HepG2 (cell line): ENCODE measurements at regions not wholly inside any gene's neighbourhood (a gene's known extent, or its start where the extent isn't known, plus 50 kb on each side); places are given as distances from the start of the nearest gene placed in this dataset.

Source experiments
- ATAC-seq: fragments of 200-7000 bp; cut with Tn5 transposase; 3 replicates; pipeline ENCODE4 v1.9.1; 2020; ENCODE audit warnings: mild to moderate bottlenecking, moderate library complexity
- BruUV-seq: library from RNA; stranded (reverse); fragments of 400-500 nt; replicated peaks from 2 replicates; lab custom pipeline; 2021; lab: Mats Ljungman, UMichigan
- CTCF ChIA-PET: fragments of 300-600 bp; formaldehyde crosslinking; extraction: SDS; loops from one replicate; lab custom pipeline; 2021; ENCODE audit warnings: low total read pairs, inconsistent platforms, low intra/inter-chr PET ratio; lab: Yijun Ruan, JAX
- POLR2A ChIA-PET: fragments of 350-600 bp; sonication (Branson Sonifier 250); formaldehyde crosslinking; loops from one replicate; lab custom pipeline; 2020; ENCODE audit warnings: antibody characterized with exemption, inconsistent platforms; lab: Yijun Ruan, JAX
- DNase-seq: peaks from one replicate; pipeline ENCODE4 v3.0.0-alpha.2; 2015; ENCODE audit warnings: low spot score
- FAIRE-seq: peaks from 3 replicates; lab custom pipeline; 2011; peaks lifted over from hg19 to GRCh38; lab: Jason Lieb, UNC
- H2AFZ ChIP-seq: one replicate; pipeline ENCODE4 v1.6.1; 2011; ENCODE audit warnings: low read length, inconsistent platforms
- H3K27ac ChIP-seq: fragments of 300-600 bp; 3 replicates; pipeline ENCODE4 v1.8.0; 2011; ENCODE audit warnings: mixed run types, mild to moderate bottlenecking, mixed read lengths, low read length, inconsistent platforms; ENCODE audit not compliant: insufficient read depth; ENCODE audit errors: extremely low read length
- H3K27me3 ChIP-seq, 2 experiments: fragments of 200-600 bp in 1 of 2; 2 replicates in 1 of 2; 3 replicates in 1 of 2; pipeline versions ENCODE4 v1.6.0 to v1.8.0; 2011; ENCODE audit warnings: low read length in 2 of 2, mild to moderate bottlenecking in 2 of 2, moderate library complexity in 2 of 2, inconsistent platforms in 1 of 2; ENCODE audit not compliant: insufficient read depth in 2 of 2, control insufficient read depth in 1 of 2
- H3K36me3 ChIP-seq, 2 experiments: fragments of 200-600 bp in 1 of 2; replicated peaks in 1 of 2; 2 replicates in 1 of 2; 3 replicates in 1 of 2; pipeline versions ENCODE4 v1.5.1 to v1.8.0; 2011; ENCODE audit warnings: low read length in 2 of 2, inconsistent platforms in 1 of 2; ENCODE audit not compliant: insufficient read depth in 2 of 2, control insufficient read depth in 1 of 2
- H3K4me1 ChIP-seq: 2 replicates; pipeline ENCODE4 v1.5.1; 2012; ENCODE audit warnings: low read length, inconsistent platforms; ENCODE audit not compliant: insufficient read depth
- H3K4me2 ChIP-seq: 2 replicates; pipeline ENCODE4 v1.6.0; 2011; ENCODE audit warnings: low read depth, low read length, inconsistent platforms
- H3K4me3 ChIP-seq, 3 experiments: fragments of 200-600 bp in 1 of 3; sonication (generic), shearing (Covaris generic) in 1 of 3; replicated peaks in 1 of 3; 2 replicates each; pipeline ENCODE4 v1.5.1; 2011 to 2016; ENCODE audit warnings: low read length in 3 of 3, inconsistent platforms in 2 of 3, low read depth in 2 of 3, mild to moderate bottlenecking in 2 of 3, control low read depth in 1 of 3, mixed read lengths in 1 of 3; ENCODE audit not compliant: insufficient read depth in 1 of 3
- H3K79me2 ChIP-seq: one replicate; pipeline ENCODE4 v1.6.1; 2011; ENCODE audit warnings: low read length, inconsistent platforms; ENCODE audit not compliant: insufficient read depth
- H3K9ac ChIP-seq: 2 replicates; pipeline ENCODE4 v1.6.0; 2011; ENCODE audit warnings: mild to moderate bottlenecking, low read depth, low read length, inconsistent platforms; ENCODE audit not compliant: insufficient read depth
- H3K9me3 ChIP-seq: 2 replicates; pipeline ENCODE4 v1.5.1; 2012; ENCODE audit warnings: mild to moderate bottlenecking, low read length
- H4K20me1 ChIP-seq: 2 replicates; pipeline ENCODE4 v1.6.0; 2011; ENCODE audit warnings: inconsistent platforms, mild to moderate bottlenecking, low read length, moderate library complexity; ENCODE audit not compliant: insufficient read depth
- SMC3 ChIP-seq: IDR thresholded peaks from 2 replicates; pipeline ENCODE4 v1.6.1; 2011; ENCODE audit warnings: low read length, improper control_type of control experiment
- ZNF781 ChIP-seq: sonication (generic); formaldehyde crosslinking; IDR thresholded peaks from 2 replicates; pipeline ENCODE4 v1.5.1; 2020; ENCODE audit warnings: borderline replicate concordance, mild to moderate bottlenecking, missing genetic modification reagents; ENCODE audit errors: not compliant biosample characterization
- WGBS: methylation state at CpG from one replicate; pipeline ENCODE4 v1.1.6; 2017; ENCODE audit warnings: low lambda C conversion rate; 5-methylcytosine and 5-hydroxymethylcytosine counted together
- in situ Hi-C: cut with HindIII; loops from 2 replicates; pipeline ENCODE4 v1.10.0; 2017; ENCODE audit warnings: low pct_unique_long_range_greater_than_20kb; ENCODE audit not compliant: extremely low pct_ligation_motif_present
- intact Hi-C: fragments of 100-400 bp; cut with micrococcal nuclease; formaldehyde crosslinking; loops from one replicate; pipeline ENCODE4 v1.10.0; 2022; ENCODE audit not compliant: unreplicated experiment
- TF ChIP-seq, protein P1 (sequence below): sonication (generic); formaldehyde crosslinking; IDR thresholded peaks from 2 replicates; pipeline ENCODE4 v1.4.0; 2020; ENCODE audit warnings: missing genetic modification reagents
- TF ChIP-seq, protein P2 (sequence below): IDR thresholded peaks from 2 replicates; pipeline ENCODE4 v1.6.1; 2016; ENCODE audit warnings: missing biosample characterization, missing genetic modification reagents, low read depth
- TF ChIP-seq, protein P3 (sequence below): IDR thresholded peaks from 2 replicates; pipeline ENCODE4 v1.6.1; 2016; ENCODE audit warnings: low read depth, borderline replicate concordance

DNA sequence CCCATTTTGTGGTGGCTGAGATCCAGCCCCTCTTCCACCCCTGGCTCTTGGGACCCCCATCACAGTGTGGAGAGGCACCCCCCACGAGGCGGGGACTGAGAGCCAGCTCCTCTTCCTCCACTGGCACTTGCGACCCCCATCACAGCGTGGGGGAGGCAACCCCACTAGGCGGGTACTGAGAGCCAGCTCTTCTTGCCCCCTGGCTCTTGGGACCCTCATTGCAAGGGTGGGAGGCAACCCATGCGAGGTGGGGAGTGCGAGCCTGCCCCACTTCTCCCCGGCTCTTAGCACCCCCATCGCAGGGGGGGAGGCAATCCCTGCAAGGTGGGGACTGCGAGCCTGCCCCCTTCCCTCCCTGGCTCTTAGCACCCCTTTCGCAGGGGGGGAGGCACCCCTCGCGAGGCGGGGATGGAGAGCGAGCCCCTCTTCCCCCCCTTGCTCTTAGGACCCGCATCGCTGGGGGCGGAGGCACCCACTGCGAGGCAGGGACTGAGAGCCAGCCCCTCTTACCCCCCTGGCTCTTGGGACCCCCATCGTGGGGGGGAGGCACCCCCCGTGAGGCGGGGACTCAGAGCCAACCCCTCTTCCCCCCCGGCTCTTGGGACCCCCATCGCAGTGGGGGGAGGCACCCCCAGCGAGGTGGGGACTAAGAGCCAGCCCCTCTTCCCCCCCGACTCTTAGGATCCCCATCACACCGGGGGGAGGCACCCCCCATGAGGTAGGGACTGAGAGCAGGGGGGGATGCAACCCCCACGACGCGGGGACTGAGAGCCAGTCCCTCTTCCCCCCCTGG lies 364.6 kb upstream of the SPRY2 start:
- no peak overlapping the region for H3K27ac ChIP-seq
- no peak overlapping the region for H3K4me3 ChIP-seq
- no TSS peak for BruUV-seq
- in situ Hi-C loops = no loop called here
- no peak overlapping the region for H2AFZ ChIP-seq
- no peaks in the 10 kb centered on the region for H4K20me1 ChIP-seq
- intact Hi-C loops = no loop called here
- DNase-seq (no peak), ATAC-seq (no peak), FAIRE-seq (no peak)
- H3K4me2 ChIP-seq = no peak overlapping the region
- peaks cover 54% of the 10 kb centered on the region for H3K9me3 ChIP-seq
- no peaks in the 10 kb centered on the region for H3K27me3 ChIP-seq
- no peak overlapping the region for H3K9ac ChIP-seq
- TF ChIP-seq SMC3 (no peak), ZNF781 (no peak)
- TF ChIP-seq, protein P1, sequence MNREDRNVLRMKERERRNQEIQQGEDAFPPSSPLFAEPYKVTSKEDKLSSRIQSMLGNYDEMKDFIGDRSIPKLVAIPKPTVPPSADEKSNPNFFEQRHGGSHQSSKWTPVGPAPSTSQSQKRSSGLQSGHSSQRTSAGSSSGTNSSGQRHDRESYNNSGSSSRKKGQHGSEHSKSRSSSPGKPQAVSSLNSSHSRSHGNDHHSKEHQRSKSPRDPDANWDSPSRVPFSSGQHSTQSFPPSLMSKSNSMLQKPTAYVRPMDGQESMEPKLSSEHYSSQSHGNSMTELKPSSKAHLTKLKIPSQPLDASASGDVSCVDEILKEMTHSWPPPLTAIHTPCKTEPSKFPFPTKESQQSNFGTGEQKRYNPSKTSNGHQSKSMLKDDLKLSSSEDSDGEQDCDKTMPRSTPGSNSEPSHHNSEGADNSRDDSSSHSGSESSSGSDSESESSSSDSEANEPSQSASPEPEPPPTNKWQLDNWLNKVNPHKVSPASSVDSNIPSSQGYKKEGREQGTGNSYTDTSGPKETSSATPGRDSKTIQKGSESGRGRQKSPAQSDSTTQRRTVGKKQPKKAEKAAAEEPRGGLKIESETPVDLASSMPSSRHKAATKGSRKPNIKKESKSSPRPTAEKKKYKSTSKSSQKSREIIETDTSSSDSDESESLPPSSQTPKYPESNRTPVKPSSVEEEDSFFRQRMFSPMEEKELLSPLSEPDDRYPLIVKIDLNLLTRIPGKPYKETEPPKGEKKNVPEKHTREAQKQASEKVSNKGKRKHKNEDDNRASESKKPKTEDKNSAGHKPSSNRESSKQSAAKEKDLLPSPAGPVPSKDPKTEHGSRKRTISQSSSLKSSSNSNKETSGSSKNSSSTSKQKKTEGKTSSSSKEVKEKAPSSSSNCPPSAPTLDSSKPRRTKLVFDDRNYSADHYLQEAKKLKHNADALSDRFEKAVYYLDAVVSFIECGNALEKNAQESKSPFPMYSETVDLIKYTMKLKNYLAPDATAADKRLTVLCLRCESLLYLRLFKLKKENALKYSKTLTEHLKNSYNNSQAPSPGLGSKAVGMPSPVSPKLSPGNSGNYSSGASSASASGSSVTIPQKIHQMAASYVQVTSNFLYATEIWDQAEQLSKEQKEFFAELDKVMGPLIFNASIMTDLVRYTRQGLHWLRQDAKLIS (CRISPR knock-in tag) = no peak
- TF ChIP-seq, protein P2, sequence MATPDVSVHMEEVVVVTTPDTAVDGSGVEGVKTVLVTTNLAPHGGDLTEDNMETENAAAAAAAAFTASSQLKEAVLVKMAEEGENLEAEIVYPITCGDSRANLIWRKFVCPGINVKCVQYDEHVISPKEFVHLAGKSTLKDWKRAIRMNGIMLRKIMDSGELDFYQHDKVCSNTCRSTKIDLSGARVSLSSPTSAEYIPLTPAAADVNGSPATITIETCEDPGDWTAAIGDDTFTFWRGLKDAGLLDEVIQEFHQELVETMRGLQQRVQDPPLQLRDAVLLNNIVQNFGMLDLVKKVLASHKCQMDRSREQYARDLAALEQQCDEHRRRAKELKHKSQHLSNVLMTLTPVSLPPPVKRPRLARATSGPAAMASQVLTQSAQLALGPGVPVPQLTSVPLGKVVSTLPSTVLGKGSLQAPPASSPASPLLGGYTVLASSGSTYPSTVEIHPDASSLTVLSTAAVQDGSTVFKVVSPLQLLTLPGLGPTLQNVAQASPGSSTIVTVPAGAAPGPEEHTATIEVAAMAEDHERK (CRISPR knock-in tag) = no peak
- TF ChIP-seq, protein P3, sequence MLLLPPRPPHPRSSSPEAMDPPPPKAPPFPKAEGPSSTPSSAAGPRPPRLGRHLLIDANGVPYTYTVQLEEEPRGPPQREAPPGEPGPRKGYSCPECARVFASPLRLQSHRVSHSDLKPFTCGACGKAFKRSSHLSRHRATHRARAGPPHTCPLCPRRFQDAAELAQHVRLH (CRISPR knock-in tag) = no peak
- POLR2A ChIA-PET = no interaction called here
- CTCF ChIA-PET = no interaction called here
- no peaks in the 10 kb centered on the region for H3K36me3 ChIP-seq
- no peaks in the 10 kb centered on the region for H3K79me2 ChIP-seq
- 45% methylated on average over 4 of the region's 30 CpGs for WGBS
- H3K4me1 ChIP-seq = no peaks in the 10 kb centered on the region
